Stomach (tissue), 8 donors: ENCODE measurements at regions not wholly inside any gene's neighbourhood (a gene's known extent, or its start where the extent isn't known, plus 50 kb on each side); places are given as distances from the start of the nearest gene placed in this dataset.

Source experiments
- DNase-seq, 2 donors: peaks; one replicate each; pipeline versions ENCODE4 v3.0.0 to v3.0.0-alpha.2; 2013 to 2019
- H3K27ac ChIP-seq, 5 donors: fragments of 200-600 bp in 4 of 5; sonication (generic) in 4 of 5; one replicate each; pipeline ENCODE4 v1.5.1; 2013 to 2019; ENCODE audit warnings: mild to moderate bottlenecking in 1 of 5, moderate library complexity in 1 of 5
- H3K27me3 ChIP-seq, 3 donors: fragments of 200-600 bp; sonication (generic); one replicate each; pipeline ENCODE4 v1.5.1; 2017 to 2019; ENCODE audit warnings: mixed run types in 1 of 3
- H3K36me3 ChIP-seq, 4 donors: fragments of 200-600 bp; sonication (generic); 1 replicate in 3 of 4; 2 replicates in 1 of 4; pipeline ENCODE4 v1.5.1; 2016 to 2019
- H3K4me1 ChIP-seq, 4 donors: fragments of 200-600 bp; sonication (generic); one replicate each; pipeline ENCODE4 v1.5.1; 2016 to 2019
- H3K4me3 ChIP-seq, 4 donors: fragments of 200-600 bp; sonication (generic) in 3 of 4; one replicate each; pipeline ENCODE4 v1.5.1; 2016 to 2019; ENCODE audit warnings: mild to moderate bottlenecking in 1 of 4
- H3K9me3 ChIP-seq, 4 donors: fragments of 200-600 bp; sonication (generic); one replicate each; pipeline ENCODE4 v1.5.1; 2016 to 2019
- EP300 ChIP-seq: sonication (generic); formaldehyde crosslinking; IDR thresholded peaks from one replicate; pipeline ENCODE4 v1.6.1; 2017; ENCODE audit warnings: antibody characterized with exemption
- POLR2A ChIP-seq, 4 donors: fragments of 450-650 bp; IDR thresholded peaks; one replicate each; pipeline ENCODE4 v1.6.1; 2016; ENCODE audit warnings: antibody characterized with exemption in 4 of 4, control low read depth in 2 of 4, mild to moderate bottlenecking in 1 of 4, moderate library complexity in 1 of 4
- POLR2AphosphoS5 ChIP-seq, 3 donors: sonication (generic); formaldehyde crosslinking; IDR thresholded peaks; one replicate each; pipeline ENCODE4 v1.6.1; 2016; ENCODE audit warnings: antibody characterized with exemption in 3 of 3
- WGBS, 5 donors: extraction: QIAGEN DNeasy Blood & Tissue Kit in 3 of 5; methylation state at CpG; one replicate each; pipeline versions ENCODE4 v1.1.5 to v1.1.7; 2013 to 2018; 5-methylcytosine and 5-hydroxymethylcytosine counted together
- intact Hi-C: fragments of 100-400 bp; cut with DNase I; formaldehyde crosslinking; loops from one replicate; pipeline ENCODE4 v1.15.1; 2023; ENCODE audit warnings: low total_unique reads
- TF ChIP-seq, protein P1 (sequence below), 7 experiments: fragments of 450-650 bp in 4 of 7; fragments of 200-600 bp in 3 of 7; sonication (generic) in 3 of 7; IDR thresholded peaks; one replicate each; pipeline ENCODE4 v1.5.1; 2016 to 2019; ENCODE audit warnings: antibody characterized with exemption in 7 of 7, control low read depth in 2 of 7, mild to moderate bottlenecking in 1 of 7
- donor health status: healthy with polysubstance abuse.
- donor health status: Bipolar disorder and iron deficiency.
- donor health status: healthy.

DNA sequence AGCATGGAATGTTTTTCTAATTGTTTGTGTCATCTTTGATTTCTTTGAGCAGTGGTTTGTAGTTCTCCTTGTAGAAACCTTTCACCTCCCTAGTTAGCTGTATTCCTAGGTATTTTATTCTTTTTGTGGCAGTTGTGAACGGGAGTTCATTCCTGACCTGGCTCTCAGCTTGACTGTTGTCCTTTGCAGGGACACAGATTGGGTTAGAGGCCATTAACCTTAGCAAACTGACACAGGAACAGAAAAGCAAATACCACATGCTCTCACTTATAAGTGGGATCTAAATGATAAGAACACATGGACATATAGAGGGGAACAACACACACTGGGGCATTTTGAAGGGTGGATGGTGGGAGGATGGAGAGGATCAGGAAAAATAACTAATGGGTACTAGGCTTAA is 52.2 kb upstream of the RORA start:
- H3K9me3 ChIP-seq, result peaks cover 0 to 6% (median 0%) of the 10 kb centered on the region in 4 donors
- TF ChIP-seq POLR2A (IDR thresholded peaks at IDR 0.05) (no peak), EP300 (no peak), POLR2AphosphoS5 (IDR thresholded peaks at IDR 0.05) (no peak)
- TF ChIP-seq, protein P1, sequence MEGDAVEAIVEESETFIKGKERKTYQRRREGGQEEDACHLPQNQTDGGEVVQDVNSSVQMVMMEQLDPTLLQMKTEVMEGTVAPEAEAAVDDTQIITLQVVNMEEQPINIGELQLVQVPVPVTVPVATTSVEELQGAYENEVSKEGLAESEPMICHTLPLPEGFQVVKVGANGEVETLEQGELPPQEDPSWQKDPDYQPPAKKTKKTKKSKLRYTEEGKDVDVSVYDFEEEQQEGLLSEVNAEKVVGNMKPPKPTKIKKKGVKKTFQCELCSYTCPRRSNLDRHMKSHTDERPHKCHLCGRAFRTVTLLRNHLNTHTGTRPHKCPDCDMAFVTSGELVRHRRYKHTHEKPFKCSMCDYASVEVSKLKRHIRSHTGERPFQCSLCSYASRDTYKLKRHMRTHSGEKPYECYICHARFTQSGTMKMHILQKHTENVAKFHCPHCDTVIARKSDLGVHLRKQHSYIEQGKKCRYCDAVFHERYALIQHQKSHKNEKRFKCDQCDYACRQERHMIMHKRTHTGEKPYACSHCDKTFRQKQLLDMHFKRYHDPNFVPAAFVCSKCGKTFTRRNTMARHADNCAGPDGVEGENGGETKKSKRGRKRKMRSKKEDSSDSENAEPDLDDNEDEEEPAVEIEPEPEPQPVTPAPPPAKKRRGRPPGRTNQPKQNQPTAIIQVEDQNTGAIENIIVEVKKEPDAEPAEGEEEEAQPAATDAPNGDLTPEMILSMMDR (IDR thresholded peaks at IDR 0.05), result no peak
- intact Hi-C loops, result no loop called here
- H3K4me3 ChIP-seq, result no peak overlapping the region
- WGBS, 5 donors, result 35 to 65% (median 40%) methylated on average over 1 of the region's 1 CpG
- peaks cover 0 to 20% (median 0%) of the 10 kb centered on the region in 3 donors for H3K27me3 ChIP-seq
- H3K4me1 ChIP-seq, result no peaks in the 10 kb centered on the region
- H3K27ac ChIP-seq, result no peak overlapping the region
- no peaks in the 10 kb centered on the region for H3K36me3 ChIP-seq
- DNase-seq, result no peak
